HG02970 (cell line): ENCODE measurements at regions not wholly inside any gene's neighbourhood (a gene's known extent, or its start where the extent isn't known, plus 50 kb on each side); places are given as distances from the start of the nearest gene placed in this dataset.

Source experiments
- ATAC-seq: cut with Tn5 transposase; IDR thresholded peaks from one replicate; pipeline ENCODE4 v1.9.1; 2021; ENCODE audit warnings: mild to moderate bottlenecking, moderate library complexity, moderate number of reproducible peaks; ENCODE audit not compliant: unreplicated experiment, low FRiP score

- no peak for ATAC-seq
These were observed 665.1 kb downstream of the CDH18 start for GRCh38 chr5:19322716-19323485.

DNA sequence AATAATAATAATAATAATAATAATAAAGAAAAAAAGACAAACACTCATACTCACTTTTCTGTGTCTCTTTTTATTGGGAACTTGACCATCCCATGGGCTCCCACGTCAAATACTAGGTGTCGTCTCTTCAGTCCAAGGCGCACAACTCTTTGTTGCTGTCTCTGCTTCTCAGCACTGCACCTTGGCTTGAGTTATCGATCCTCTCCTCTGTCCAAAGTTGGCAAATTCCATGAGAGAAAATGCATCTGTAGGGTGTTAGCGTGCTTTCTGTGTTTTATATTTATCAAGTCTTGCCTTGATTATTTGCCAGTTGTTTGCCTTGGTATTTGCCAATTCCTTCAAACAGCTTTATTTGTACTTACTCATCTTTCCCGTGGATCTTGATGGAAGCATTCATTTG is 653.7 kb downstream of the CDH18 start:
- ATAC-seq = no peak

GRCh38 chr5:19342942-19343341 is 645.1 kb downstream of the CDH18 start:
- ATAC-seq = no peak

GRCh38 chr5:19352120-19352519 is 635.9 kb downstream of the CDH18 start:
- ATAC-seq = no peak

DNA sequence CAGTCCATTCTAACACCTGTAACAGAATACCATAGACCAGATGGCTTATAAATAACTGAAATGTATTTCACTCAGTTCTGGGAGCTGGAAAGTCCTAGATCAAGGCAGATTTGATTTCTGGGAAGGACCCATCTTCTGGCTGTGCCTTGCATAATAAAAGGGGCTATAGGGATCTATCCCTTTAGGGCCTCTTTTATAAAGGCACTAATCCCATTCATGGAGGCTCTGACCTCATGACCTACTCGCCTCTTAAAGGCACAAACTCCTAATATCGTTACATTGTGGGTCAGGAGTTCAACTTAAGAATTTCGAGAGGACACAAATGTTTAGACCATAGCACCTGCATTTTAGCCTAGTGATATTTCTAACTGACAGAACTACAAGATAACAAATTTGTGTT is 619.0 kb downstream of the CDH18 start:
- ATAC-seq = no peak

- no peak for ATAC-seq
These were observed 618.4 kb downstream of the CDH18 start for GRCh38 chr5:19369561-19369960.

GRCh38 chr5:19370655-19371386 is 617.2 kb downstream of the CDH18 start:
- ATAC-seq = no peak

DNA sequence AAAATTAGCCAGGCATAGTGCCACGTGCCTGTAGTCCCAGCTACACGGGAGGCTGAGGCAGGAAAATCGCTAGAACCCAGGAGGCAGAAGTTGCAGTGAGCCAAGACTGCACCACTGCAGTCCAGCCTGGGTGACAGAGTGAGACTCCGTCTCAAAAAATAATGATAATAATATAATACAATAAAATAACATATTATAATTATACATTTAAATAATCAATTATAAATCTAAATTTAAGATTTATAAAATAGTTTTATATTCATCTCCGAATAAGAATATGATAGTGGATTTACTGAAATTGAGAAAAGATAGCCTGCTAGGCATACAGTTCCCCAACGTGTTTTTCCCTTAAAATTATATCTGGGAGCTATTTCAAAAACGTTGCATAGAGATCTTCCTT is 599.6 kb downstream of the CDH18 start:
- ATAC-seq = no peak

GRCh38 chr5:19401032-19401431 is 587.0 kb downstream of the CDH18 start:
- ATAC-seq = no peak

DNA sequence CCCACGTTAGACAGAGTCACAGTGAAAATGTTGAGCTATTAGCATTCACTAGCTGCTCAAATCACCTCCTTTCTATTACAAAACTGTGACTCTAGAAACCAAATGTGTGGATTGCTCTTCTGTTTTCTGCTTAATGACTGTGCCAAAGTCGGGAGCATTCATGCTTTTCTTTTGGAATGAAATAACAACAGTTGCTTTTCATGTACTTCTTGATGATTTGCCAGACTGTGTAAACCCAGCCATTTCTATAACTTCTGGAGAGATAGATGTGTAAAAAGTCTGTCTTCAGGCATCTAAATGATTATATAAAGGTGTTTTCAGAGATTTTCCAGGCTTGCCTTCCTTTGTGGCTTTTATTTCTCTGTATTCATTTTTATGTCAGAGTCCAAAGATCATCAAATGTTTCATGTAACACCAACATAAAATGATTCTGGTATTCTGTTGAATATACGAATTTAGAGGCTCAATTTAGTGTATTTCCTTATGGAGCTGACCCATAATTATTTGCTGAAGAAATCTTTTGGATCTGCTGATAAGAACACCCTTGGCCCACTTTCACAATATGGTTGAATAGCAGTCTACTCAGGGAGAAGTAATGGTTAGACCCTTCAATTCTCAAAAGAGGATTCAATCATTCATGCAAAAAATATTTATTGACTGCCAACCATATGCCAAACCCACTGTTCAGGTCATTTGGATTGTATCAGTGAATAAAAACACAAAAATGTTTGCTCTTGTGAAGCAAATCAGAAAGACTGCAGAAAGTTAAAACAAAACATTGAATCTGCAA is 581.2 kb downstream of the CDH18 start:
- ATAC-seq = no peak

DNA sequence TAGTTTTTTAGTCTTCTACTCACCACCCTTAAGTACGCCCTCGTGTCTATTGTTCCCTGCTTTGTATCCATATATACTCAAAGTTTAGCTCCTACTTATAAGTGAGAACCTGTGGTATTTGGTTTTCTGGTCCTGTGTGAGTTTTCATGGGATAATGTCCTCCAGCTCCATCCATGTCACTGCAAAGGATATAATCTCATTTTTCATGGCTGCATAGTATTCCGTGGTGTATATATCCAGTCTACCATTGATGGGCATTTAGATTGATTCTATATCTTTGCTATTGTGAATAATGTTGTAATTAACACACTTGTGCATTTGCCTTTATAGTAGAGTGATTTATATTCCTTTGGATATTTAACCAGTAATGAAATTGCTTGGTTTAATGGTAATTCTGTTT is 579.9 kb downstream of the CDH18 start:
- no peak for ATAC-seq

GRCh38 chr5:19411936-19412335 is 576.1 kb downstream of the CDH18 start:
- ATAC-seq = no peak
